Trophoblast cell (in vitro differentiated cells and primary cell): ENCODE measurements at regions not wholly inside any gene's neighbourhood (a gene's known extent, or its start where the extent isn't known, plus 50 kb on each side); places are given as distances from the start of the nearest gene placed in this dataset.

Source experiments
- DNase-seq, 2 donors: peaks; one replicate each; pipeline ENCODE4 v3.0.0-alpha.2; 2016
- H2AFZ ChIP-seq: 2 replicates; pipeline ENCODE4 v1.6.1; 2013; ENCODE audit warnings: low read length, moderate library complexity, mild to moderate bottlenecking; ENCODE audit not compliant: insufficient read depth, poor library complexity
- H2AK5ac ChIP-seq: 2 replicates; pipeline ENCODE4 v1.6.1; 2013; ENCODE audit warnings: mild to moderate bottlenecking, low read length
- H2BK120ac ChIP-seq: 2 replicates; pipeline ENCODE4 v1.6.1; 2013; ENCODE audit warnings: low read length, mild to moderate bottlenecking, moderate library complexity; ENCODE audit not compliant: insufficient read depth, poor library complexity
- H2BK12ac ChIP-seq: 2 replicates; pipeline ENCODE4 v1.6.1; 2013; ENCODE audit warnings: mild to moderate bottlenecking, low read length, moderate library complexity
- H2BK5ac ChIP-seq: 2 replicates; pipeline ENCODE4 v1.6.1; 2013; ENCODE audit warnings: low read length, low read depth, moderate library complexity, mild to moderate bottlenecking; ENCODE audit not compliant: poor library complexity
- H3K14ac ChIP-seq: 2 replicates; pipeline ENCODE4 v1.6.1; 2013; ENCODE audit warnings: mild to moderate bottlenecking, low read length
- H3K18ac ChIP-seq: 2 replicates; pipeline ENCODE4 v1.6.1; 2013; ENCODE audit warnings: mild to moderate bottlenecking, low read length
- H3K23ac ChIP-seq: 2 replicates; pipeline ENCODE4 v1.6.1; 2013; ENCODE audit warnings: low read length
- H3K27ac ChIP-seq: 2 replicates; pipeline ENCODE4 v1.5.1; 2013; ENCODE audit warnings: low read depth, mild to moderate bottlenecking, inconsistent platforms, low read length, moderate library complexity
- H3K27me3 ChIP-seq: 2 replicates; pipeline ENCODE4 v1.6.1; 2013; ENCODE audit warnings: inconsistent platforms, mild to moderate bottlenecking, low read length, moderate library complexity; ENCODE audit not compliant: insufficient read depth
- H3K36me3 ChIP-seq, 2 experiments: 1 replicate in 1 of 2; 2 replicates in 1 of 2; pipeline ENCODE4 v1.6.1; 2013; ENCODE audit warnings: low read length in 2 of 2, mild to moderate bottlenecking in 2 of 2, moderate library complexity in 1 of 2; ENCODE audit not compliant: insufficient read depth in 2 of 2, control insufficient read depth in 1 of 2
- H3K4ac ChIP-seq: 2 replicates; pipeline ENCODE4 v1.6.1; 2013; ENCODE audit warnings: low read depth, mild to moderate bottlenecking, low read length, moderate library complexity
- H3K4me1 ChIP-seq, 2 experiments: 1 replicate in 1 of 2; 2 replicates in 1 of 2; pipeline ENCODE4 v1.6.1; 2013; ENCODE audit warnings: low read length in 2 of 2, mild to moderate bottlenecking in 2 of 2, moderate library complexity in 1 of 2; ENCODE audit not compliant: insufficient read depth in 2 of 2, control insufficient read depth in 1 of 2
- H3K4me2 ChIP-seq: 2 replicates; pipeline ENCODE4 v1.6.1; 2013; ENCODE audit warnings: inconsistent platforms, mild to moderate bottlenecking, low read length, moderate library complexity
- H3K4me3 ChIP-seq: 2 replicates; pipeline ENCODE4 v1.5.1; 2013; ENCODE audit warnings: mild to moderate bottlenecking, low read depth, low read length, inconsistent platforms
- H3K79me1 ChIP-seq: one replicate; pipeline ENCODE4 v1.6.1; 2013; ENCODE audit warnings: low read length
- H3K79me2 ChIP-seq: 2 replicates; pipeline ENCODE4 v1.6.1; 2013; ENCODE audit warnings: low read length, mild to moderate bottlenecking; ENCODE audit not compliant: control insufficient read depth, insufficient read depth, poor library complexity
- H3K9ac ChIP-seq: 2 replicates; pipeline ENCODE4 v1.6.1; 2013; ENCODE audit warnings: mild to moderate bottlenecking, low read length
- H3K9me3 ChIP-seq: 2 replicates; pipeline ENCODE4 v1.6.1; 2013; ENCODE audit warnings: low read depth, mild to moderate bottlenecking, control low read depth, inconsistent platforms, low read length; ENCODE audit not compliant: insufficient read depth
- H4K12ac ChIP-seq: 2 replicates; pipeline ENCODE4 v1.6.1; 2013; ENCODE audit warnings: low read depth, mild to moderate bottlenecking, low read length, moderate library complexity
- H4K8ac ChIP-seq: 2 replicates; pipeline ENCODE4 v1.6.1; 2013; ENCODE audit warnings: low read depth, mild to moderate bottlenecking, low read length, moderate library complexity
- H4K91ac ChIP-seq: one replicate; pipeline ENCODE4 v1.6.1; 2013; ENCODE audit warnings: low read depth, mild to moderate bottlenecking, low read length, moderate library complexity
- WGBS: extraction: QIAGEN DNeasy Blood & Tissue Kit; methylation state at CpG from one replicate; pipeline ENCODE4 v1.1.7; 2013; ENCODE audit warnings: missing lambda C conversion rate; ENCODE audit not compliant: insufficient read length, insufficient coverage; ENCODE audit errors: extremely low coverage; 5-methylcytosine and 5-hydroxymethylcytosine counted together

- H3K9ac ChIP-seq = no peak overlapping the region
- H3K79me2 ChIP-seq = no peaks in the 10 kb centered on the region
- H2AFZ ChIP-seq = no peak overlapping the region
- H3K36me3 ChIP-seq = no peaks in the 10 kb centered on the region
- 100% methylated on average over 2 of the region's 3 CpGs for WGBS
- H2AK5ac ChIP-seq = no peak overlapping the region
- no peak overlapping the region for H2BK5ac ChIP-seq
- no peak overlapping the region for H4K12ac ChIP-seq
- no peak overlapping the region for H3K4me3 ChIP-seq
- no peak overlapping the region for H2BK12ac ChIP-seq
- no peak overlapping the region for H3K18ac ChIP-seq
- H3K79me1 ChIP-seq = peaks cover 5% of the 10 kb centered on the region
- H3K4me1 ChIP-seq = peaks cover 6 to 10% of the 10 kb centered on the region in 2 experiments
- no peak for DNase-seq
- H3K4ac ChIP-seq = no peak overlapping the region
- H4K8ac ChIP-seq = no peak overlapping the region
- no peaks in the 10 kb centered on the region for H3K27me3 ChIP-seq
- H2BK120ac ChIP-seq = no peak overlapping the region
- no peak overlapping the region for H3K23ac ChIP-seq
- H3K27ac ChIP-seq = no peak overlapping the region
- H3K4me2 ChIP-seq = no peak overlapping the region
- H3K14ac ChIP-seq = no peak overlapping the region
- H3K9me3 ChIP-seq = no peaks in the 10 kb centered on the region
- H4K91ac ChIP-seq = no peak overlapping the region
These were observed 143.0 kb upstream of the EGLN3 start for GRCh38 chr14:34093883-34094282.

GRCh38 chr14:34090451-34090850 is 139.6 kb upstream of the EGLN3 start:
- no peak overlapping the region for H4K91ac ChIP-seq
- H3K4me3 ChIP-seq = no peak overlapping the region
- no peak overlapping the region for H4K8ac ChIP-seq
- no peaks in the 10 kb centered on the region for H3K27me3 ChIP-seq
- no peak overlapping the region for H3K4ac ChIP-seq
- no peak overlapping the region for H3K23ac ChIP-seq
- H2BK120ac ChIP-seq = no peak overlapping the region
- H4K12ac ChIP-seq = no peak overlapping the region
- no peak overlapping the region for H3K14ac ChIP-seq
- H2BK5ac ChIP-seq = no peak overlapping the region
- no peaks in the 10 kb centered on the region for H3K36me3 ChIP-seq
- H3K27ac ChIP-seq = no peak overlapping the region
- no peak overlapping the region for H2BK12ac ChIP-seq
- H3K79me2 ChIP-seq = no peaks in the 10 kb centered on the region
- DNase-seq = no peak
- H3K4me1 ChIP-seq = no peaks in the 10 kb centered on the region
- H3K9ac ChIP-seq = no peak overlapping the region
- H3K9me3 ChIP-seq = no peaks in the 10 kb centered on the region
- no peaks in the 10 kb centered on the region for H3K79me1 ChIP-seq
- H3K18ac ChIP-seq = no peak overlapping the region
- no peak overlapping the region for H2AFZ ChIP-seq
- no peak overlapping the region for H2AK5ac ChIP-seq
- H3K4me2 ChIP-seq = no peak overlapping the region

GRCh38 chr14:34088914-34089313 is 138.0 kb upstream of the EGLN3 start:
- no peaks in the 10 kb centered on the region for H3K79me2 ChIP-seq
- H4K12ac ChIP-seq = no peak overlapping the region
- H3K18ac ChIP-seq = no peak overlapping the region
- no peak overlapping the region for H2AK5ac ChIP-seq
- H3K23ac ChIP-seq = no peak overlapping the region
- no peak overlapping the region for H4K91ac ChIP-seq
- H4K8ac ChIP-seq = no peak overlapping the region
- H3K27me3 ChIP-seq = no peaks in the 10 kb centered on the region
- no CpG with 5 or more reads among the region's 2 CpGs for WGBS
- H3K79me1 ChIP-seq = no peaks in the 10 kb centered on the region
- no peak overlapping the region for H3K27ac ChIP-seq
- no peak overlapping the region for H2BK12ac ChIP-seq
- H2BK5ac ChIP-seq = no peak overlapping the region
- H2BK120ac ChIP-seq = no peak overlapping the region
- no peaks in the 10 kb centered on the region for H3K9me3 ChIP-seq
- H3K4me2 ChIP-seq = no peak overlapping the region
- H2AFZ ChIP-seq = no peak overlapping the region
- H3K4ac ChIP-seq = no peak overlapping the region
- H3K14ac ChIP-seq = no peak overlapping the region
- H3K4me1 ChIP-seq = no peaks in the 10 kb centered on the region
- H3K4me3 ChIP-seq = no peak overlapping the region
- H3K9ac ChIP-seq = no peak overlapping the region
- DNase-seq = no peak
- H3K36me3 ChIP-seq = no peaks in the 10 kb centered on the region

GRCh38 chr14:34087571-34087970 is 136.7 kb upstream of the EGLN3 start:
- H3K4me3 ChIP-seq = no peak overlapping the region
- H4K8ac ChIP-seq = no peak overlapping the region
- no peak overlapping the region for H3K14ac ChIP-seq
- no CpG with 5 or more reads among the region's 3 CpGs for WGBS
- no peaks in the 10 kb centered on the region for H3K79me2 ChIP-seq
- H3K4ac ChIP-seq = no peak overlapping the region
- no peak overlapping the region for H4K91ac ChIP-seq
- H3K18ac ChIP-seq = no peak overlapping the region
- no peaks in the 10 kb centered on the region for H3K4me1 ChIP-seq
- no peak overlapping the region for H3K9ac ChIP-seq
- H3K27me3 ChIP-seq = no peaks in the 10 kb centered on the region
- H3K27ac ChIP-seq = no peak overlapping the region
- H2BK5ac ChIP-seq = no peak overlapping the region
- no peak overlapping the region for H4K12ac ChIP-seq
- no peak overlapping the region for H2AK5ac ChIP-seq
- DNase-seq = no peak
- no peak overlapping the region for H2AFZ ChIP-seq
- no peaks in the 10 kb centered on the region for H3K9me3 ChIP-seq
- H3K79me1 ChIP-seq = no peaks in the 10 kb centered on the region
- H3K23ac ChIP-seq = no peak overlapping the region
- no peak overlapping the region for H3K4me2 ChIP-seq
- no peak overlapping the region for H2BK12ac ChIP-seq
- no peaks in the 10 kb centered on the region for H3K36me3 ChIP-seq
- H2BK120ac ChIP-seq = no peak overlapping the region
